HG02763 (cell line): ENCODE measurements at regions not wholly inside any gene's neighbourhood (a gene's known extent, or its start where the extent isn't known, plus 50 kb on each side); places are given as distances from the start of the nearest gene placed in this dataset.

Experiments
- ATAC-seq: cut with Tn5 transposase; IDR thresholded peaks from one replicate; pipeline ENCODE4 v1.9.1; 2021; ENCODE audit warnings: mild to moderate bottlenecking, moderate library complexity; ENCODE audit not compliant: unreplicated experiment

- no peak for ATAC-seq
Observed at GRCh38 chr3:182435860-182436259, 357.4 kb upstream of the ATP11B start.

- ATAC-seq, result no peak
Observed at GRCh38 chr3:182436547-182436946, 356.8 kb upstream of the ATP11B start.

- no peak for ATAC-seq
Observed at GRCh38 chr3:182438398-182438797, 354.9 kb upstream of the ATP11B start.

- ATAC-seq, result no peak
Observed at GRCh38 chr3:182440101-182440500, 353.2 kb upstream of the ATP11B start.

- ATAC-seq, result no peak
Observed at GRCh38 chr3:182445576-182445975, 347.7 kb upstream of the ATP11B start.

GRCh38 chr3:182450942-182451787 is 342.1 kb upstream of the ATP11B start:
- ATAC-seq, result no peak

- ATAC-seq, result no peak
Observed at GRCh38 chr3:182451871-182452270, 341.4 kb upstream of the ATP11B start.

GRCh38 chr3:182455011-182455410 is 338.3 kb upstream of the ATP11B start:
- no peak for ATAC-seq

GRCh38 chr3:182460303-182460702 is 333.0 kb upstream of the ATP11B start:
- no peak for ATAC-seq

- no peak for ATAC-seq
Observed at GRCh38 chr3:182462152-182462551, 331.2 kb upstream of the ATP11B start.

- no peak for ATAC-seq
Observed at GRCh38 chr3:182464513-182465145, 328.7 kb upstream of the ATP11B start.

- no peak for ATAC-seq
Observed at GRCh38 chr3:182465301-182466185, 327.8 kb upstream of the ATP11B start.

- no peak for ATAC-seq
Observed at GRCh38 chr3:182469086-182469485, 324.2 kb upstream of the ATP11B start.

GRCh38 chr3:182470187-182470586 is 323.1 kb upstream of the ATP11B start:
- no peak for ATAC-seq

GRCh38 chr3:182473191-182473710 is 320.1 kb upstream of the ATP11B start:
- no peak for ATAC-seq

- ATAC-seq, result no peak
Observed at GRCh38 chr3:182478369-182478768, 314.9 kb upstream of the ATP11B start.

GRCh38 chr3:182479419-182480336 is 313.6 kb upstream of the ATP11B start:
- no peak for ATAC-seq

GRCh38 chr3:182482705-182483104 is 310.6 kb upstream of the ATP11B start:
- ATAC-seq, result no peak

GRCh38 chr3:182484682-182485081 is 308.6 kb upstream of the ATP11B start:
- ATAC-seq, result no peak

GRCh38 chr3:182485301-182485700 is 308.0 kb upstream of the ATP11B start:
- no peak for ATAC-seq
